ENCODE measurements at regions not wholly inside any gene's neighbourhood (a gene's known extent, or its start where the extent isn't known, plus 50 kb on each side); places are given as distances from the start of the nearest gene placed in this dataset.
"Not testable (repeated sequence)": the region's sequence is repeated elsewhere in the genome, so short reads cannot be mapped to it uniquely, and the experiment has no call there.

- DNase-seq (ENCODE audit: low read depth in 4 of 4, low spot score in 3 of 4), result no peak
These were observed 212.8 kb downstream of the GPAT3 start for GRCh38 chr4:83748711-83749110.

GRCh38 chr4:83738895-83739294 is 203.0 kb downstream of the GPAT3 start:
- DNase-seq (ENCODE audit: low read depth in 4 of 4, low spot score in 3 of 4), result no peak

- no peak for DNase-seq (ENCODE audit: low read depth in 4 of 4, low spot score in 3 of 4)
These were observed 198.7 kb downstream of the GPAT3 start for GRCh38 chr4:83734576-83734975.

- DNase-seq (ENCODE audit: low read depth in 4 of 4, low spot score in 3 of 4), result no peak
These were observed 196.3 kb downstream of the GPAT3 start for GRCh38 chr4:83732114-83732635.

GRCh38 chr4:83731609-83732008 is 195.7 kb downstream of the GPAT3 start:
- no peak for DNase-seq (ENCODE audit: low read depth in 4 of 4, low spot score in 3 of 4)

- DNase-seq (ENCODE audit: low read depth in 4 of 4, low spot score in 3 of 4), result not testable (repeated sequence)
These were observed 195.1 kb downstream of the GPAT3 start for GRCh38 chr4:83730958-83731357.

GRCh38 chr4:83728191-83728590 is 192.3 kb downstream of the GPAT3 start:
- DNase-seq (ENCODE audit: low read depth in 4 of 4, low spot score in 3 of 4), result no peak

- no peak for DNase-seq (ENCODE audit: low read depth in 4 of 4, low spot score in 3 of 4)
These were observed 189.6 kb downstream of the GPAT3 start for GRCh38 chr4:83725336-83726085.

- no peak for DNase-seq (ENCODE audit: low read depth in 4 of 4, low spot score in 3 of 4)
These were observed 188.8 kb downstream of the GPAT3 start for GRCh38 chr4:83724485-83725335.

- no peak for DNase-seq (ENCODE audit: low read depth in 4 of 4, low spot score in 3 of 4)
These were observed 187.7 kb downstream of the GPAT3 start for GRCh38 chr4:83723609-83724008.

GRCh38 chr4:83722730-83723269 is 186.9 kb downstream of the GPAT3 start:
- no peak for DNase-seq (ENCODE audit: low read depth in 4 of 4, low spot score in 3 of 4)

GRCh38 chr4:83716874-83717273 is 181.0 kb downstream of the GPAT3 start:
- DNase-seq (ENCODE audit: low read depth in 4 of 4, low spot score in 3 of 4), result no peak

- no peak for DNase-seq (ENCODE audit: low read depth in 4 of 4, low spot score in 3 of 4)
These were observed 177.0 kb downstream of the GPAT3 start for GRCh38 chr4:83712890-83713289.

- peak in 1 of 4 donors; percentile 7 for DNase-seq (ENCODE audit: low read depth in 4 of 4, low spot score in 3 of 4)
These were observed 173.7 kb downstream of the GPAT3 start for GRCh38 chr4:83709627-83710026.

GRCh38 chr4:83708500-83709175 is 172.7 kb downstream of the GPAT3 start:
- DNase-seq (ENCODE audit: low read depth in 4 of 4, low spot score in 3 of 4), result peak in 1 of 4 donors; percentile 17

GRCh38 chr4:83704786-83705185 is 168.9 kb downstream of the GPAT3 start:
- no peak for DNase-seq (ENCODE audit: low read depth in 4 of 4, low spot score in 3 of 4)

GRCh38 chr4:83703752-83704151 is 167.8 kb downstream of the GPAT3 start:
- no peak for DNase-seq (ENCODE audit: low read depth in 4 of 4, low spot score in 3 of 4)

- no peak for DNase-seq (ENCODE audit: low read depth in 4 of 4, low spot score in 3 of 4)
These were observed 165.1 kb downstream of the GPAT3 start for GRCh38 chr4:83701041-83701440.

GRCh38 chr4:83699358-83699757 is 163.4 kb downstream of the GPAT3 start:
- no peak for DNase-seq (ENCODE audit: low read depth in 4 of 4, low spot score in 3 of 4)

GRCh38 chr4:83692028-83692427 is 156.1 kb downstream of the GPAT3 start:
- no peak for DNase-seq (ENCODE audit: low read depth in 4 of 4, low spot score in 3 of 4)

- no peak for DNase-seq (ENCODE audit: low read depth in 4 of 4, low spot score in 3 of 4)
These were observed 150.3 kb downstream of the GPAT3 start for GRCh38 chr4:83686166-83686565.
